AG04449 (cell line): ENCODE measurements at regions not wholly inside any gene's neighbourhood (a gene's known extent, or its start where the extent isn't known, plus 50 kb on each side); places are given as distances from the start of the nearest gene placed in this dataset.

Experiments
- CTCF ChIA-PET: fragments of 350-600 bp; formaldehyde crosslinking; extraction: SDS; loops from one replicate; lab custom pipeline; 2021; ENCODE audit warnings: antibody characterized with exemption; lab: Yijun Ruan, JAX
- POLR2A ChIA-PET: fragments of 400-600, 350-600 bp; formaldehyde crosslinking; extraction: SDS; loops from one replicate; lab custom pipeline; 2020; ENCODE audit warnings: antibody characterized with exemption, inconsistent platforms; lab: Yijun Ruan, JAX
- DNase-seq: peaks from one replicate; pipeline ENCODE4 v3.0.0-alpha.2; 2010; ENCODE audit warnings: low read depth, low spot score
- H3K4me3 ChIP-seq: 2 replicates; pipeline ENCODE4 v1.5.1; 2011; ENCODE audit warnings: low read depth, mild to moderate bottlenecking, control low read depth, low read length
- CTCF ChIP-seq: IDR thresholded peaks from one replicate; pipeline ENCODE4 v1.5.1; 2011; ENCODE audit warnings: mild to moderate bottlenecking, moderate library complexity, low read length, control low read depth, inconsistent platforms; ENCODE audit not compliant: insufficient read depth; ENCODE audit errors: missing control alignments

GRCh38 chr13:111978546-111978945 is 88.4 kb upstream of the SOX1 start:
- DNase-seq: no peak
- H3K4me3 ChIP-seq: no peak overlapping the region
- CTCF ChIA-PET: no interaction called here
- POLR2A ChIA-PET: no interaction called here
- no peak for TF ChIP-seq CTCF

DNA sequence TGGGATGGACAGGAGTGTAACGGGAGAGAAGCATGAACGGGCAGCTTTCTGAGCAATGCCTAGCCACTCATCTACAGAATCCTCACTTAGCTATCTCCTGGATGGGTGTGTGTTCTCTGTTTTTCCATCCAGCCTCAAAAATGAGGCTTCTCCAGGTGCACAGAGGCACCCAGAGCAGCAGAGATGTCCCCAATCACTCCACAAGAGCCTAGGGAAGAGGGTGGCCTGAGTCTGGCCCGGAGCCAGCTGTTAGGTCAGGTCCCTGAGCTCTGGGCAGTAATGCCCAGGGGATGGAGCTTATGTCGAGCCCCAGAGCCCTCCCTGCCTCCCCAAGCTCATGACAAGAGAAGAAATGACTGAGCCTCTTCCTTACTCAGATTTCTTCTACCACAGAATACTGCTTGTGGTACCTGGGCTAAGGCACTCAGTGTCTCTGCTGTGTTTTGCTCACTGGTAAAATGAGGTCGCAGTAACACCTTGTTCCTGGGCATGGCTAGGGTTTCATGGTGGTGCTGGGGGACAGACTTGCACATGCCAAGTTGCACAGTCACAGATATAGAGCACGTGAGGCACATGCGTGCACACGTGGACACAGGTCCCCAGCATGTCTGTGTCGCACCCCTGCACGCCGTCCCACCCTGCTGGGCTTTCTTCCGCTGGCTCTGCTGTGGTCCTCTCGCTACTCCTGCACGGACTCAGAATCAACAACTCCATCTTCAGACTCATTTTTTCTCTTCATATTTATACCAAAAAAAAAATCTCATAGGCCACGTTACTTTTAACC is 86.6 kb upstream of the SOX1 start:
- no peak for TF ChIP-seq CTCF
- no peak for DNase-seq
- ChIA-PET CTCF (no interaction called here), POLR2A (no interaction called here)
- no peak overlapping the region for H3K4me3 ChIP-seq

DNA sequence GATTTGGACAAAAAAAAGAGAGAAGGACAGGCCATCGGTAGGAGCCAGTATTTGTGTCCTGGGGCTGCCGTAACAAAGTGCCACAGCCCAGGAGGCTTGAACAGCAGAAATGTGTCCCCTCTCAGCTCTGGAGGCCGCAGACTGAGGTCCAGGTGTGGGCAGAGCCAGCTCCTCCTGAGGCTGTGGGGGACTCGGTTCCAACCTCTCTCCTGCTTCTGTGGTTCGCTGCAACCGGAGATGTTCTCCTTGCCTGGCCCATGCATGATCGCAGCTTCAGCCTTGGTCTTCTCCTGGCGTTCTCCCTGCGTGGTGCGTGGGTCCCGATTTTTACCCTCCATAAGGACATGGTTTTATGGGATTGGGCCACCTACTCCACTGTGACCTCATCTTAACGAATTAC is 85.9 kb upstream of the SOX1 start:
- no peak for DNase-seq
- no peak overlapping the region for H3K4me3 ChIP-seq
- CTCF ChIA-PET: no interaction called here
- TF ChIP-seq CTCF: no peak
- POLR2A ChIA-PET: no interaction called here

GRCh38 chr13:111981446-111982165 is 85.3 kb upstream of the SOX1 start:
- ChIA-PET CTCF (no interaction called here), POLR2A (no interaction called here)
- DNase-seq: no peak
- TF ChIP-seq CTCF: no peak
- H3K4me3 ChIP-seq: no peak overlapping the region

DNA sequence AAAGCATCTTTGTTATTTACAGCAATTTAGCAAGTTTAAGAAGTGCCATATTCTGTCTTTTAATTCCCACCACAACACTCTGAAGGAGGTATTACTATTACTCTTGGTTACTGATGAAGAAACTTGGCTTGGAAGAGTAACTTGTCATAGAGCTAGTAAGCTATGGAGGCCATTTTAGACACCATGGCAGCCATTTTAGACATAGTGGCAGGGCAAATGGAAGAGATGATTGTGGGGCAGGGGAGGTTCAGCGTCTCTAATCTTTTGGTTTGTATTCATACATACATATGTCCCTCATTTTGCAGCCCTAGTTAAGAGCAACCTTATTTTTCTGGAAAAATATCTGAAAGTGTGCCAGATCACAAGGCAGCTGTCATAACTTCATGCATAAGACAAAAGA is 82.6 kb upstream of the SOX1 start:
- DNase-seq: no peak
- POLR2A ChIA-PET: no interaction called here
- TF ChIP-seq CTCF: no peak
- CTCF ChIA-PET: no interaction called here
- H3K4me3 ChIP-seq: no peak overlapping the region

- no peak for DNase-seq
- POLR2A ChIA-PET: no interaction called here
- no peak overlapping the region for H3K4me3 ChIP-seq
- TF ChIP-seq CTCF: no peak
- CTCF ChIA-PET: no interaction called here
Measured at GRCh38 chr13:111990362-111990761, 76.6 kb upstream of the SOX1 start.
